Liver (tissue), 3 donors: ENCODE measurements at regions not wholly inside any gene's neighbourhood (a gene's known extent, or its start where the extent isn't known, plus 50 kb on each side); places are given as distances from the start of the nearest gene placed in this dataset.

ENCODE experiments used
- EGR1 ChIP-seq, 2 donors: IDR thresholded peaks; 2 replicates each; pipeline ENCODE4 v1.6.1; 2016 to 2018; ENCODE audit warnings: antibody characterized with exemption in 2 of 2, low read depth in 2 of 2
- GABPA ChIP-seq, 2 donors: IDR thresholded peaks in 1 of 2; conservative IDR thresholded peaks in 1 of 2; 2 replicates each; pipeline ENCODE4 v1.6.1; 2016; ENCODE audit warnings: antibody characterized with exemption in 2 of 2, mild to moderate bottlenecking in 1 of 2, moderate library complexity in 1 of 2
- HNF4A ChIP-seq, 2 donors: conservative IDR thresholded peaks; 2 replicates each; pipeline ENCODE4 v1.6.1; 2016; ENCODE audit warnings: antibody characterized with exemption in 2 of 2, mild to moderate bottlenecking in 2 of 2
- JUND ChIP-seq, 2 donors: IDR thresholded peaks; 2 replicates each; pipeline ENCODE4 v1.6.1; 2016; ENCODE audit warnings: antibody characterized with exemption in 2 of 2
- RAD21 ChIP-seq, 2 donors: IDR thresholded peaks; 2 replicates each; pipeline ENCODE4 v1.6.1; 2016; ENCODE audit warnings: antibody characterized with exemption in 2 of 2, mild to moderate bottlenecking in 2 of 2
- RXRA ChIP-seq, 2 donors: IDR thresholded peaks; 2 replicates each; pipeline ENCODE4 v1.6.1; 2017 to 2018; ENCODE audit warnings: antibody characterized with exemption in 2 of 2, mild to moderate bottlenecking in 1 of 2
- SP1 ChIP-seq: IDR thresholded peaks from 2 replicates; pipeline ENCODE4 v1.6.1; 2018; ENCODE audit warnings: antibody characterized with exemption, mild to moderate bottlenecking
- TAF1 ChIP-seq: conservative IDR thresholded peaks from 2 replicates; pipeline ENCODE4 v1.6.1; 2016; ENCODE audit warnings: antibody characterized with exemption, mild to moderate bottlenecking
- YY1 ChIP-seq: IDR thresholded peaks from 2 replicates; pipeline ENCODE4 v1.6.1; 2016; ENCODE audit warnings: antibody characterized with exemption, mild to moderate bottlenecking
- TF ChIP-seq, protein P1 (sequence below): fragments of 150-350 bp; IDR thresholded peaks from 2 replicates; pipeline ENCODE4 v1.5.1; 2017; ENCODE audit warnings: improper control_type of control experiment, low read depth, low read length; ENCODE audit not compliant: missing input control
- TF ChIP-seq, protein P2 (sequence below): IDR thresholded peaks from 2 replicates; pipeline ENCODE4 v1.6.1; 2016; ENCODE audit warnings: antibody characterized with exemption, mild to moderate bottlenecking
- TF ChIP-seq, protein P3 (sequence below): IDR thresholded peaks from 2 replicates; pipeline ENCODE4 v1.6.1; 2016; ENCODE audit warnings: antibody characterized with exemption
- TF ChIP-seq, protein P4 (sequence below): IDR thresholded peaks from 2 replicates; pipeline ENCODE4 v1.6.1; 2016; ENCODE audit warnings: antibody characterized with exemption
- donor health status: healthy.
- donor health status: healthy.

DNA sequence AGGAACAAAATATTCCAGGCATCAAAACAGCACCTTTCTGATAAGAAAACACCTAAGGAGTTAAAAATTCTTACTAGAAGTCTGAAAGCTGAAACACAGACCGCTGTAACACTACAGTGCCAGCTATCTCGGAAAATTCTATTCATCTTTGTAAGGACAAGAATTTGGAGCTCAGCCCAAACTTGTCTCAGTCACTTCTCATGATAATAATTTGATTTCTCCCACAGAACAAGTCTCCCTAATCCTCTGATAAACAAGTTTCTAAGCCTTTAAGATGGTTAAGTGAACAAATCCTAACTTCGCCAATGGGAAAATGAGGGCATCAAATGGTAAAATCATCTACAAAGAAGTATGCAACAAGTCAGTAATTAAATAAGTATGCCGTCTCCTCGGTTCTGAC lies 59.9 kb downstream of the SIPA1L2 start:
- TF ChIP-seq, protein P1, sequence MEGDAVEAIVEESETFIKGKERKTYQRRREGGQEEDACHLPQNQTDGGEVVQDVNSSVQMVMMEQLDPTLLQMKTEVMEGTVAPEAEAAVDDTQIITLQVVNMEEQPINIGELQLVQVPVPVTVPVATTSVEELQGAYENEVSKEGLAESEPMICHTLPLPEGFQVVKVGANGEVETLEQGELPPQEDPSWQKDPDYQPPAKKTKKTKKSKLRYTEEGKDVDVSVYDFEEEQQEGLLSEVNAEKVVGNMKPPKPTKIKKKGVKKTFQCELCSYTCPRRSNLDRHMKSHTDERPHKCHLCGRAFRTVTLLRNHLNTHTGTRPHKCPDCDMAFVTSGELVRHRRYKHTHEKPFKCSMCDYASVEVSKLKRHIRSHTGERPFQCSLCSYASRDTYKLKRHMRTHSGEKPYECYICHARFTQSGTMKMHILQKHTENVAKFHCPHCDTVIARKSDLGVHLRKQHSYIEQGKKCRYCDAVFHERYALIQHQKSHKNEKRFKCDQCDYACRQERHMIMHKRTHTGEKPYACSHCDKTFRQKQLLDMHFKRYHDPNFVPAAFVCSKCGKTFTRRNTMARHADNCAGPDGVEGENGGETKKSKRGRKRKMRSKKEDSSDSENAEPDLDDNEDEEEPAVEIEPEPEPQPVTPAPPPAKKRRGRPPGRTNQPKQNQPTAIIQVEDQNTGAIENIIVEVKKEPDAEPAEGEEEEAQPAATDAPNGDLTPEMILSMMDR = no peak
- TF ChIP-seq SP1 = no peak
- TF ChIP-seq, protein P2, sequence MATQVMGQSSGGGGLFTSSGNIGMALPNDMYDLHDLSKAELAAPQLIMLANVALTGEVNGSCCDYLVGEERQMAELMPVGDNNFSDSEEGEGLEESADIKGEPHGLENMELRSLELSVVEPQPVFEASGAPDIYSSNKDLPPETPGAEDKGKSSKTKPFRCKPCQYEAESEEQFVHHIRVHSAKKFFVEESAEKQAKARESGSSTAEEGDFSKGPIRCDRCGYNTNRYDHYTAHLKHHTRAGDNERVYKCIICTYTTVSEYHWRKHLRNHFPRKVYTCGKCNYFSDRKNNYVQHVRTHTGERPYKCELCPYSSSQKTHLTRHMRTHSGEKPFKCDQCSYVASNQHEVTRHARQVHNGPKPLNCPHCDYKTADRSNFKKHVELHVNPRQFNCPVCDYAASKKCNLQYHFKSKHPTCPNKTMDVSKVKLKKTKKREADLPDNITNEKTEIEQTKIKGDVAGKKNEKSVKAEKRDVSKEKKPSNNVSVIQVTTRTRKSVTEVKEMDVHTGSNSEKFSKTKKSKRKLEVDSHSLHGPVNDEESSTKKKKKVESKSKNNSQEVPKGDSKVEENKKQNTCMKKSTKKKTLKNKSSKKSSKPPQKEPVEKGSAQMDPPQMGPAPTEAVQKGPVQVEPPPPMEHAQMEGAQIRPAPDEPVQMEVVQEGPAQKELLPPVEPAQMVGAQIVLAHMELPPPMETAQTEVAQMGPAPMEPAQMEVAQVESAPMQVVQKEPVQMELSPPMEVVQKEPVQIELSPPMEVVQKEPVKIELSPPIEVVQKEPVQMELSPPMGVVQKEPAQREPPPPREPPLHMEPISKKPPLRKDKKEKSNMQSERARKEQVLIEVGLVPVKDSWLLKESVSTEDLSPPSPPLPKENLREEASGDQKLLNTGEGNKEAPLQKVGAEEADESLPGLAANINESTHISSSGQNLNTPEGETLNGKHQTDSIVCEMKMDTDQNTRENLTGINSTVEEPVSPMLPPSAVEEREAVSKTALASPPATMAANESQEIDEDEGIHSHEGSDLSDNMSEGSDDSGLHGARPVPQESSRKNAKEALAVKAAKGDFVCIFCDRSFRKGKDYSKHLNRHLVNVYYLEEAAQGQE = no peak
- TF ChIP-seq EGR1 (IDR thresholded peaks at IDR 0.05; ENCODE audit: low read depth in 2 of 2) = no peak
- TF ChIP-seq, protein P3, sequence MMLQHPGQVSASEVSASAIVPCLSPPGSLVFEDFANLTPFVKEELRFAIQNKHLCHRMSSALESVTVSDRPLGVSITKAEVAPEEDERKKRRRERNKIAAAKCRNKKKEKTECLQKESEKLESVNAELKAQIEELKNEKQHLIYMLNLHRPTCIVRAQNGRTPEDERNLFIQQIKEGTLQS = no peak
- TF ChIP-seq YY1 = no peak
- TF ChIP-seq, protein P4, sequence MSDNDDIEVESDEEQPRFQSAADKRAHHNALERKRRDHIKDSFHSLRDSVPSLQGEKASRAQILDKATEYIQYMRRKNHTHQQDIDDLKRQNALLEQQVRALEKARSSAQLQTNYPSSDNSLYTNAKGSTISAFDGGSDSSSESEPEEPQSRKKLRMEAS = no peak
- TF ChIP-seq GABPA (IDR thresholded peaks at IDR 0.05 in 1 of 2, conservative IDR thresholded peaks at IDR 0.05 in 1 of 2) = no peak
- TF ChIP-seq JUND (IDR thresholded peaks at IDR 0.05) = no peak
- no peak for TF ChIP-seq TAF1
- TF ChIP-seq RAD21 (IDR thresholded peaks at IDR 0.05) = no peak
- no peak for TF ChIP-seq RXRA (IDR thresholded peaks at IDR 0.05)
- TF ChIP-seq HNF4A (conservative IDR thresholded peaks at IDR 0.05) = no peak
